22Rv1 (cell line): ENCODE measurements at regions not wholly inside any gene's neighbourhood (a gene's known extent, or its start where the extent isn't known, plus 50 kb on each side); places are given as distances from the start of the nearest gene placed in this dataset.

Experiments used
- H3K27ac ChIP-seq: fragments of 450-650 bp; 2 replicates; pipeline ENCODE4 v1.5.1; 2017
- ZFX ChIP-seq: fragments of 450-650 bp; IDR thresholded peaks from 2 replicates; pipeline ENCODE4 v1.6.1; 2017; ENCODE audit warnings: antibody characterized with exemption, borderline replicate concordance
- TF ChIP-seq, protein P1 (sequence below): fragments of 450-650 bp; IDR thresholded peaks from 2 replicates; pipeline ENCODE4 v1.5.1; 2017; ENCODE audit warnings: mild to moderate bottlenecking

DNA sequence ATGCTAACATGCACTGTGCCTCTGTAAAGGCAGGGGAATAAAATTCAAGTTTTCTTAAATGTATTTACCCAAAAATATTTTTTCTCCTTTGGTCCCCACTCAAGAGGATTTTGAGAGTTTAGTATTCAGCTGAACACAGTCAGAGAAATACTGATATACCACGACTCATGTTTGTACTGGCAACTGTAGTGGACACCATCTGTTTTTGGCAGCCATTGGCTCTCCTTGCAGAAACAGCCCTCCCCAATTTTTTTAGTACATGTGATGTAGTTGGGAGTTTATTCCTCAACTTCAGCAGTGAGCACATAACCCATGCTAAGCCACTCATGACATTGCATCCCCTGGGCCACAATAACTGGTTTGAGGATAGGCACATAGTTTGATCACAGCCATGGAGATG lies 154.8 kb upstream of the POU3F1 start:
- TF ChIP-seq ZFX: no peak
- TF ChIP-seq, protein P1, sequence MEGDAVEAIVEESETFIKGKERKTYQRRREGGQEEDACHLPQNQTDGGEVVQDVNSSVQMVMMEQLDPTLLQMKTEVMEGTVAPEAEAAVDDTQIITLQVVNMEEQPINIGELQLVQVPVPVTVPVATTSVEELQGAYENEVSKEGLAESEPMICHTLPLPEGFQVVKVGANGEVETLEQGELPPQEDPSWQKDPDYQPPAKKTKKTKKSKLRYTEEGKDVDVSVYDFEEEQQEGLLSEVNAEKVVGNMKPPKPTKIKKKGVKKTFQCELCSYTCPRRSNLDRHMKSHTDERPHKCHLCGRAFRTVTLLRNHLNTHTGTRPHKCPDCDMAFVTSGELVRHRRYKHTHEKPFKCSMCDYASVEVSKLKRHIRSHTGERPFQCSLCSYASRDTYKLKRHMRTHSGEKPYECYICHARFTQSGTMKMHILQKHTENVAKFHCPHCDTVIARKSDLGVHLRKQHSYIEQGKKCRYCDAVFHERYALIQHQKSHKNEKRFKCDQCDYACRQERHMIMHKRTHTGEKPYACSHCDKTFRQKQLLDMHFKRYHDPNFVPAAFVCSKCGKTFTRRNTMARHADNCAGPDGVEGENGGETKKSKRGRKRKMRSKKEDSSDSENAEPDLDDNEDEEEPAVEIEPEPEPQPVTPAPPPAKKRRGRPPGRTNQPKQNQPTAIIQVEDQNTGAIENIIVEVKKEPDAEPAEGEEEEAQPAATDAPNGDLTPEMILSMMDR: no peak
- no peak overlapping the region for H3K27ac ChIP-seq

DNA sequence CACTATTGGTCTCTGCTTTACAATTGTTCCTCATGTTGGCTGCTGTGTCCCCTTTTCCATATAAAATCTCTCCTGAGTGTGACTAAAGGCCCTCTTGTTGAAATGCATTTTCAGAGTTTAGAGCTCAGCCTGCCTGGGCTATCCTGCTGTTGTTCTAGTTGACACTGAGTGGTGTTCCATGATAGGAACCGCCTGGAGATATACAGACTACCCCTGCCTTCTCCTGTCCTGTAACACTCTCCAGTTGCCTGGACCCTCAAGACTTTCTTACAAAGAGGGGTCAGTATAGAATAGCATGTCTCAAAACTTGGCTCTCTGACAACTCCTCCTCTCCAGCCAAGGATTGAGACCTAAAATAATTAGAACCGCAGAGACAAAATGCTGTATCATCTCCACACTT lies 152.0 kb upstream of the POU3F1 start:
- H3K27ac ChIP-seq: no peak overlapping the region
- TF ChIP-seq, protein P1: no peak
- TF ChIP-seq ZFX: no peak

DNA sequence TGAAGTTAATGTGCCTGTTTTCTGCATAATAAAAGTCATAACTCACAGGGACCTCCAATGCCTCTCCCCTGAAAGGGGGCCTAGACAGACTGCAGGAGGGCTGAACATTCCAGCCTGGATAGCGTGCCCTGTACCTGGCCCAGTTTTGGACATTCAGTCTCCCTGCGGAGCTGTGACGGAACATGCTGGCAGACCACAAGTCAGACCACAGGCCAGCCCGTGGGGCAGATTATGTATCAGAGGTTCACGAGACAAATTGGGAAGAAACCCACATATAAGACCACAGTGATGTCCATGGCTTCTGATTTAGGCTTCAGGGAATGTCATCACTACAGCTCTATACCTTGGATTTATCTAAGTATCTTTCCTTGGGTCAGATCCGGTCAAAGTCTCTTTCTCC lies 151.5 kb upstream of the POU3F1 start:
- TF ChIP-seq, protein P1: no peak
- TF ChIP-seq ZFX: no peak
- no peak overlapping the region for H3K27ac ChIP-seq

DNA sequence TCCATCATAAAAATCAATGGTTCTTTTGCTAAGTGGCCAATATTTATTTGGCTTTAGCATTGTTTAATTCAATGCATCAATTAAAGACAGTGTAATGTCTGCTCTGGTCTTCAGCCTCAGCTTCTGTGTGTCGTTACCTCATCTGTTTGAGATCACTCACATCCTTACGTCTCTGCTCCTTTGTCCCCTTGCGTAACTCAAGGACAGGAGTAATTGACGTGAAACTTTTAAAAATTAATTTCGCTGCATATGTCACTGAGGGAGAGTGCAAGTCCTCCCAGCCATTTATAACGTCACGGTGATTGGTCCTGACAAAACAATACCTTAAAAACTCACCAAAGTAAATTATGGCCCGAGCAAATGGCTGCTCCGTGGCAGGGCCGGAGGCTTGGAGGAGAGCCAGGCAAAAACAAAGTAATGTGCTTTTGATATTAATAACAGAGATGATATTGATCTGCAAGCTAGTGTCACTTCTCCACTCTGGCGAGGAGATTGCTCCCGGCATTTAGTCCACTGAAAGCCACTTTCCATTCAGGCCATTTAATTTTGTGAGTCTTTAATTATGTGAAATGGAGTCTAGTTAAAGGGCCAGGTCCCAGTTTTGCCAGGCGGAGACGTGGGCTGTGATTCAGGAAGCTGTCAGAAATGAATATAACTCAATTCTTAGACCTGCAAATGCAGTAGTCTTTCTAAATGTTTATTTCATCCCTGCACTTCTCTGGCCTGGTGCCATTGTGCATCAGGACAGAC lies 150.9 kb upstream of the POU3F1 start:
- TF ChIP-seq, protein P1: no peak
- no peak for TF ChIP-seq ZFX
- H3K27ac ChIP-seq: no peak overlapping the region

DNA sequence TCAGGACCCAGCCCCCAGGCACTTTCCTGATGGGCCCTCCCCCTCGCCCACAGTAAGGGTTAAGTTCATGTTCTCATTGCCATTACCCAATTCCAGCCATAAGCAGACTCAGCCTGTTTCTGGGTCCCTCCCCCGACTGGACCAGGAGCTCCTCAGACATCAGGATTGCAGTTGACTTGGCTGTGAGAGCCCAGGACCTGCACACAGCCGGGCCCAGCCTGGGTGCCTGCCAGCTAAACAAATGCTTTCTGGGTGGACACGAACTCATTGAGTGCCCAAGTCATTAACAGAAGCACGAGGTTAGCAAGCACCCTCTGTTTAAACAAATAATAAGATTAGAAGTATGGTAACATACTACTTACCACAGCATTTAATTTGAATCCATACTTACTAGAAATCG lies 147.9 kb upstream of the POU3F1 start:
- TF ChIP-seq ZFX: no peak
- TF ChIP-seq, protein P1: no peak
- H3K27ac ChIP-seq: no peak overlapping the region

DNA sequence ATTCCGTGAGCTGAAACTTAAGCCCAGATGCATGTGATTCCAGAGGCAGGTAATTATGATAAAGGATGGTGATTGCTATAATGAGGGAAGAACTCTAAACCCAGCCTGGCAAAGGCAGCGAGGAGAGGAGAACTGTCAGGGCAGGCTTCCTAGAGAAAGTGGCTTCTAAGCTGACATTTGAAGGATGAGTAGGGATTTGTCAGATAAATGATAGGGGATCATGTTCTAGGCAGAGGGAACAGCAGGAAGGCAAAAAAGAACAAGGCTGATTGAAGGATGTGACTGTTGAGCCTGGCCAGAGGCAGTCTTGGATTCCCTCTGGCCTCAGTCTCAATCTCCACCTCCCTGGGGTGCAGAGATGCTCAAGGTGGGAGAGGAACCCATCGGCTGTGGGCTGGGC lies 146.4 kb upstream of the POU3F1 start:
- TF ChIP-seq, protein P1: no peak
- no peak for TF ChIP-seq ZFX
- no peak overlapping the region for H3K27ac ChIP-seq

DNA sequence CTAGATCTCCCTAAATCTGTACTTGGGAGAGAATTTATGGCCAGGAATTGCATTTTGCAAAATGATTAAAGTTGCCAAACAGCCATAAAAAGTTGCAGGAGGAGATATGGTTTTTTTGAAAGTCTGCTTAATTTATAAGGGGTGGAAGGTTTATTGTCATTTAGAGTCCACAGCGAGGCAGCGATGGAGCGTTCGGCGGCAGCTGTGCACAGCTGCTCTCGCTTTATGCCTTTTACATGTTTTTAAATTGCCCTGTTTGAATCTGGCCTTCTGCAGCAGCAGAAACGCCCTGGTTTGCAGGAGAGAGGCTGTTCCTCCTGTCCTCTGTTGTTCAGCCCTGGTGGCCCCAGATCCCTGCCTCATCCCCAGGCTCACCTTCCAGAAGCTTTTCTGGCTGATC lies 144.9 kb upstream of the POU3F1 start:
- H3K27ac ChIP-seq: no peak overlapping the region
- TF ChIP-seq, protein P1: no peak
- no peak for TF ChIP-seq ZFX
